HepG2 (cell line): ENCODE measurements at regions not wholly inside any gene's neighbourhood (a gene's known extent, or its start where the extent isn't known, plus 50 kb on each side); places are given as distances from the start of the nearest gene placed in this dataset.

ENCODE experiments used
- ATAC-seq: fragments of 200-7000 bp; cut with Tn5 transposase; 3 replicates; pipeline ENCODE4 v1.9.1; 2020; ENCODE audit warnings: mild to moderate bottlenecking, moderate library complexity
- BruUV-seq: library from RNA; stranded (reverse); fragments of 400-500 nt; replicated peaks from 2 replicates; lab custom pipeline; 2021; lab: Mats Ljungman, UMichigan
- CTCF ChIA-PET: fragments of 300-600 bp; formaldehyde crosslinking; extraction: SDS; loops from one replicate; lab custom pipeline; 2021; ENCODE audit warnings: low total read pairs, inconsistent platforms, low intra/inter-chr PET ratio; lab: Yijun Ruan, JAX
- POLR2A ChIA-PET: fragments of 350-600 bp; sonication (Branson Sonifier 250); formaldehyde crosslinking; loops from one replicate; lab custom pipeline; 2020; ENCODE audit warnings: antibody characterized with exemption, inconsistent platforms; lab: Yijun Ruan, JAX
- DNase-seq: peaks from one replicate; pipeline ENCODE4 v3.0.0-alpha.2; 2015; ENCODE audit warnings: low spot score
- FAIRE-seq: peaks from 3 replicates; lab custom pipeline; 2011; peaks lifted over from hg19 to GRCh38; lab: Jason Lieb, UNC
- H2AFZ ChIP-seq: one replicate; pipeline ENCODE4 v1.6.1; 2011; ENCODE audit warnings: low read length, inconsistent platforms
- H3K27ac ChIP-seq: fragments of 300-600 bp; 3 replicates; pipeline ENCODE4 v1.8.0; 2011; ENCODE audit warnings: mixed run types, mild to moderate bottlenecking, mixed read lengths, low read length, inconsistent platforms; ENCODE audit not compliant: insufficient read depth; ENCODE audit errors: extremely low read length
- H3K27me3 ChIP-seq, 2 experiments: fragments of 200-600 bp in 1 of 2; 2 replicates in 1 of 2; 3 replicates in 1 of 2; pipeline versions ENCODE4 v1.6.0 to v1.8.0; 2011; ENCODE audit warnings: low read length in 2 of 2, mild to moderate bottlenecking in 2 of 2, moderate library complexity in 2 of 2, inconsistent platforms in 1 of 2; ENCODE audit not compliant: insufficient read depth in 2 of 2, control insufficient read depth in 1 of 2
- H3K36me3 ChIP-seq, 2 experiments: fragments of 200-600 bp in 1 of 2; replicated peaks in 1 of 2; 2 replicates in 1 of 2; 3 replicates in 1 of 2; pipeline versions ENCODE4 v1.5.1 to v1.8.0; 2011; ENCODE audit warnings: low read length in 2 of 2, inconsistent platforms in 1 of 2; ENCODE audit not compliant: insufficient read depth in 2 of 2, control insufficient read depth in 1 of 2
- H3K4me1 ChIP-seq: 2 replicates; pipeline ENCODE4 v1.5.1; 2012; ENCODE audit warnings: low read length, inconsistent platforms; ENCODE audit not compliant: insufficient read depth
- H3K4me2 ChIP-seq: 2 replicates; pipeline ENCODE4 v1.6.0; 2011; ENCODE audit warnings: low read depth, low read length, inconsistent platforms
- H3K4me3 ChIP-seq, 3 experiments: fragments of 200-600 bp in 1 of 3; sonication (generic), shearing (Covaris generic) in 1 of 3; replicated peaks in 1 of 3; 2 replicates each; pipeline ENCODE4 v1.5.1; 2011 to 2016; ENCODE audit warnings: low read length in 3 of 3, inconsistent platforms in 2 of 3, low read depth in 2 of 3, mild to moderate bottlenecking in 2 of 3, control low read depth in 1 of 3, mixed read lengths in 1 of 3; ENCODE audit not compliant: insufficient read depth in 1 of 3
- H3K79me2 ChIP-seq: one replicate; pipeline ENCODE4 v1.6.1; 2011; ENCODE audit warnings: low read length, inconsistent platforms; ENCODE audit not compliant: insufficient read depth
- H3K9ac ChIP-seq: 2 replicates; pipeline ENCODE4 v1.6.0; 2011; ENCODE audit warnings: mild to moderate bottlenecking, low read depth, low read length, inconsistent platforms; ENCODE audit not compliant: insufficient read depth
- H3K9me3 ChIP-seq: 2 replicates; pipeline ENCODE4 v1.5.1; 2012; ENCODE audit warnings: mild to moderate bottlenecking, low read length
- H4K20me1 ChIP-seq: 2 replicates; pipeline ENCODE4 v1.6.0; 2011; ENCODE audit warnings: inconsistent platforms, mild to moderate bottlenecking, low read length, moderate library complexity; ENCODE audit not compliant: insufficient read depth
- ARHGAP35 ChIP-seq: sonication (generic); formaldehyde crosslinking; IDR thresholded peaks from 2 replicates; pipeline ENCODE4 v1.9.0; 2022; ENCODE audit warnings: mild to moderate bottlenecking, inconsistent platforms, moderate library complexity, missing genetic modification reagents, borderline replicate concordance
- CHD2 ChIP-seq: IDR thresholded peaks from 2 replicates; pipeline ENCODE4 v1.6.1; 2011; ENCODE audit warnings: low read depth, low read length, improper control_type of control experiment
- MTA1 ChIP-seq: sonication (generic); formaldehyde crosslinking; IDR thresholded peaks from 2 replicates; pipeline ENCODE4 v1.4.0; 2020; ENCODE audit warnings: missing genetic modification reagents, mild to moderate bottlenecking, borderline replicate concordance
- ZC3H13 ChIP-seq: sonication (generic); formaldehyde crosslinking; IDR thresholded peaks from 2 replicates; pipeline ENCODE4 v1.8.1; 2023; ENCODE audit warnings: mild to moderate bottlenecking, missing genetic modification reagents, moderate library complexity
- ZNF3 ChIP-seq: IDR thresholded peaks from 2 replicates; pipeline ENCODE4 v1.7.0; 2017; ENCODE audit warnings: inconsistent platforms
- WGBS: methylation state at CpG from one replicate; pipeline ENCODE4 v1.1.6; 2017; ENCODE audit warnings: low lambda C conversion rate; 5-methylcytosine and 5-hydroxymethylcytosine counted together
- in situ Hi-C: cut with HindIII; loops from 2 replicates; pipeline ENCODE4 v1.10.0; 2017; ENCODE audit warnings: low pct_unique_long_range_greater_than_20kb; ENCODE audit not compliant: extremely low pct_ligation_motif_present
- intact Hi-C: fragments of 100-400 bp; cut with micrococcal nuclease; formaldehyde crosslinking; loops from one replicate; pipeline ENCODE4 v1.10.0; 2022; ENCODE audit not compliant: unreplicated experiment
- TF ChIP-seq, protein P1 (sequence below): sonication (generic); formaldehyde crosslinking; IDR thresholded peaks from 2 replicates; pipeline ENCODE4 v1.5.0; 2020; ENCODE audit warnings: mild to moderate bottlenecking, missing genetic modification reagents, borderline replicate concordance

GRCh38 chr2:210842896-210843295, 286.5 kb downstream of the CPS1 start:
- no peak overlapping the region for H3K27ac ChIP-seq
- ChIA-PET POLR2A (no interaction called here), CTCF (no interaction called here)
- no peaks in the 10 kb centered on the region for H3K9me3 ChIP-seq
- no peaks in the 10 kb centered on the region for H4K20me1 ChIP-seq
- ATAC-seq, result no peak
- FAIRE-seq, result no peak
- intact Hi-C loops (no loop called here), in situ Hi-C loops (no loop called here)
- no peaks in the 10 kb centered on the region for H3K79me2 ChIP-seq
- BruUV-seq, result no TSS peak
- H3K36me3 ChIP-seq, result no peaks in the 10 kb centered on the region
- H3K4me1 ChIP-seq, result no peaks in the 10 kb centered on the region
- no peak overlapping the region for H3K9ac ChIP-seq
- H3K27me3 ChIP-seq, result no peaks in the 10 kb centered on the region
- no peak overlapping the region for H3K4me2 ChIP-seq
- WGBS, result 8% methylated on average over 3 of the region's 3 CpGs
- TF ChIP-seq MTA1 (CRISPR knock-in tag) (no peak), CHD2 (no peak), ARHGAP35 (CRISPR knock-in tag) (no peak), ZNF3 (CRISPR knock-in tag) (no peak), ZC3H13 (CRISPR knock-in tag) (no peak)
- TF ChIP-seq, protein P1, sequence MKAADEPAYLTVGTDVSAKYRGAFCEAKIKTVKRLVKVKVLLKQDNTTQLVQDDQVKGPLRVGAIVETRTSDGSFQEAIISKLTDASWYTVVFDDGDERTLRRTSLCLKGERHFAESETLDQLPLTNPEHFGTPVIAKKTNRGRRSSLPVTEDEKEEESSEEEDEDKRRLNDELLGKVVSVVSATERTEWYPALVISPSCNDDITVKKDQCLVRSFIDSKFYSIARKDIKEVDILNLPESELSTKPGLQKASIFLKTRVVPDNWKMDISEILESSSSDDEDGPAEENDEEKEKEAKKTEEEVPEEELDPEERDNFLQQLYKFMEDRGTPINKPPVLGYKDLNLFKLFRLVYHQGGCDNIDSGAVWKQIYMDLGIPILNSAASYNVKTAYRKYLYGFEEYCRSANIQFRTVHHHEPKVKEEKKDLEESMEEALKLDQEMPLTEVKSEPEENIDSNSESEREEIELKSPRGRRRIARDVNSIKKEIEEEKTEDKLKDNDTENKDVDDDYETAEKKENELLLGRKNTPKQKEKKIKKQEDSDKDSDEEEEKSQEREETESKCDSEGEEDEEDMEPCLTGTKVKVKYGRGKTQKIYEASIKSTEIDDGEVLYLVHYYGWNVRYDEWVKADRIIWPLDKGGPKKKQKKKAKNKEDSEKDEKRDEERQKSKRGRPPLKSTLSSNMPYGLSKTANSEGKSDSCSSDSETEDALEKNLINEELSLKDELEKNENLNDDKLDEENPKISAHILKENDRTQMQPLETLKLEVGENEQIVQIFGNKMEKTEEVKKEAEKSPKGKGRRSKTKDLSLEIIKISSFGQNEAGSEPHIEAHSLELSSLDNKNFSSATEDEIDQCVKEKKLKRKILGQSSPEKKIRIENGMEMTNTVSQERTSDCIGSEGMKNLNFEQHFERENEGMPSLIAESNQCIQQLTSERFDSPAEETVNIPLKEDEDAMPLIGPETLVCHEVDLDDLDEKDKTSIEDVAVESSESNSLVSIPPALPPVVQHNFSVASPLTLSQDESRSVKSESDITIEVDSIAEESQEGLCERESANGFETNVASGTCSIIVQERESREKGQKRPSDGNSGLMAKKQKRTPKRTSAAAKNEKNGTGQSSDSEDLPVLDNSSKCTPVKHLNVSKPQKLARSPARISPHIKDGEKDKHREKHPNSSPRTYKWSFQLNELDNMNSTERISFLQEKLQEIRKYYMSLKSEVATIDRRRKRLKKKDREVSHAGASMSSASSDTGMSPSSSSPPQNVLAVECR (CRISPR knock-in tag), result no peak
- TF ChIP-seq, all 625 proteins: peak for 0
- H2AFZ ChIP-seq, result no peak overlapping the region
- no peak for DNase-seq
- H3K4me3 ChIP-seq, result no peak overlapping the region
